ENCODE measurements at regions not wholly inside any gene's neighbourhood (a gene's known extent, or its start where the extent isn't known, plus 50 kb on each side); places are given as distances from the start of the nearest gene placed in this dataset.

GRCh38 chr9:109707355-109707754, 72.6 kb upstream of the PALM2AKAP2 start:
- CTCF ChIA-PET = no interaction called here
- no peak for FAIRE-seq

More at GRCh38 chr9:109707355-109707754, 72.6 kb upstream of the PALM2AKAP2 start:
- Histone ChIP-seq H3K4me1 (ENCODE audit: control insufficient read depth, extremely low read depth, insufficient read depth, low read length) (no peaks in the 10 kb centered on the region), H3K4me3 (replicated peaks in 1 of 3; ENCODE audit: insufficient read depth in 1 of 3, low read depth in 1 of 3, low read length in 3 of 3) (no peak overlapping the region), H3K79me2 (ENCODE audit: control insufficient read depth, insufficient read depth, low read length) (no peaks in the 10 kb centered on the region), H3K9me3 (replicated peaks; ENCODE audit: control insufficient read depth, insufficient read depth, low read length) (no peaks in the 10 kb centered on the region), H3K4me2 (ENCODE audit: insufficient read depth, low read length) (no peak overlapping the region), H3K9ac (replicated peaks; ENCODE audit: extremely low read depth, insufficient read depth, low read length) (no peak overlapping the region), H2AFZ (ENCODE audit: low read depth, low read length) (no peak overlapping the region), H3K9me1 (replicated peaks; ENCODE audit: control insufficient read depth, extremely low read depth, insufficient read depth, low read length) (no peaks in the 10 kb centered on the region), H3K27ac (ENCODE audit: insufficient read depth, low read depth, low read length) (no peak overlapping the region), H4K20me1 (replicated peaks; ENCODE audit: control insufficient read depth, extremely low read depth, insufficient read depth, low read length) (no peaks in the 10 kb centered on the region), H3K36me3 (ENCODE audit: control insufficient read depth in 2 of 2, extremely low read depth in 1 of 2, insufficient read depth in 2 of 2, low read length in 2 of 2) (no peaks in the 10 kb centered on the region), H3K27me3 (ENCODE audit: control insufficient read depth in 2 of 2, insufficient read depth in 2 of 2, low read length in 2 of 2) (no peaks in the 10 kb centered on the region)
- intact Hi-C loops (cut with micrococcal nuclease) = no loop called here
- dilution Hi-C loops (cut with MboI; ENCODE audit: extremely low pct_ligation_motif_present, low sequenced_read_pairs) = no loop called here
- TF ChIP-seq MAX (IDR thresholded peaks at IDR 0.05; ENCODE audit: insufficient read depth, insufficient read length) = no peak
- TF ChIP-seq MYC (IDR thresholded peaks at IDR 0.05; ENCODE audit: low read depth, low read length) = no peak
- no peak for TF ChIP-seq CTCF (IDR thresholded peaks at IDR 0.05; ENCODE audit: extremely low read depth in 1 of 2, insufficient read depth in 1 of 2, low read depth in 1 of 2, low read length in 2 of 2)
- no peak for TF ChIP-seq FOS (IDR thresholded peaks at IDR 0.05; ENCODE audit: borderline replicate concordance, insufficient read depth, low read length)
- no peak for TF ChIP-seq JUN (IDR thresholded peaks at IDR 0.05; ENCODE audit: borderline replicate concordance, insufficient read depth, insufficient read length, low read depth)
- no peak for TF ChIP-seq POLR2AphosphoS5 (IDR thresholded peaks at IDR 0.05; ENCODE audit: insufficient read depth, low read depth, low read length)
- no peak for TF ChIP-seq POLR2A (IDR thresholded peaks at IDR 0.05; ENCODE audit: low read depth, low read length)
- TF ChIP-seq GATA2 (IDR thresholded peaks at IDR 0.05; ENCODE audit: insufficient read depth, insufficient read length, low read depth, low read length) = no peak
- no peak for TF ChIP-seq EZH2 (IDR thresholded peaks at IDR 0.05; ENCODE audit: borderline replicate concordance, low read depth, low read length, severe bottlenecking)
- no TSS peak for BruUV-seq (replicated peaks)
- POLR2A ChIA-PET = no interaction called here
- no peak for DNase-seq (ENCODE audit: low read depth, low spot score)

Data from endothelial cell of umbilical vein (primary cell).